ENCODE measurements at regions not wholly inside any gene's neighbourhood (a gene's known extent, or its start where the extent isn't known, plus 50 kb on each side); places are given as distances from the start of the nearest gene placed in this dataset.
A peak's percentile ranks its signal among the peaks of the same experiment; 100 is the strongest.
"Not testable (repeated sequence)": the region's sequence is repeated elsewhere in the genome, so short reads cannot be mapped to it uniquely, and the experiment has no call there.

DNA sequence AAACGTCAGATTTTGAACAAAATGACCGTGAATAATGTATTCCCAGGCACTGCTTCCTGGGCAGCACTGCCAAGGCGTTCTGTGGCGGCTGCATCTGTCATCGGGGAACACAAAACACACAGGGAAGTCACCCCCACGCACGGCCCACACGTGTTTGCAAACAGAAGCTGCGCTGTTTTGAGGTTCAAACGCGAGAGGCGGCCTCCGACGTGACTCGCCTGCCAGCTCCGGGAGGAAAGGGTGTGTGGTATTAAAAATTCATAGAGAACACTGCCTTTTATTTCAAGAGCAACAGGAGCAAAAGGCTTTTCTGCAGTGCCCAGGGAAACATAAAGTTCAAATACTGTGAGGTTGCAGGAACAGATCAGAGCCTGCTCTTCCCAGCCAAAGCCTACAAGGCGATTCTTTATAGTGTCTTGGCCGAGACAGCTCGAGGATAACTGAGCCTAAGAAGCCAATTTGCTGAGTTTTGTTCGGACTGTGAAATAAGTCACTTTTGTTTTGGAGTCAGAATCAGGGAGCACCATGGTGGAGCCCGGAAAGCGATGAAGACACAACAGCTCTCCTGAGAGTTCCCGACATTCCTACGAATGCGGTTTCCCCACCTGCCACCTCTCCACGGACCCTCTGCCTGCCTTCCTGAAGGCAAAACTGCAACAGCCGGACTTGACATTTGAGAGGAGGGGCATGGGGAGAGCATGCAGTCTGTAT lies 115.3 kb upstream of the IRX2 start:
- Mint-ChIP-seq H3K4me1 (ENCODE audit: unreplicated experiment) (peaks cover 10% of the 10 kb centered on the region), H3K36me3 (no peaks in the 10 kb centered on the region), H3K27me3 (peaks cover 11% of the 10 kb centered on the region), H3K9me3 (no peaks in the 10 kb centered on the region), H3K4me3 (no peak overlapping the region), H3K27ac (no peak overlapping the region)
- TF ChIP-seq, protein P1, sequence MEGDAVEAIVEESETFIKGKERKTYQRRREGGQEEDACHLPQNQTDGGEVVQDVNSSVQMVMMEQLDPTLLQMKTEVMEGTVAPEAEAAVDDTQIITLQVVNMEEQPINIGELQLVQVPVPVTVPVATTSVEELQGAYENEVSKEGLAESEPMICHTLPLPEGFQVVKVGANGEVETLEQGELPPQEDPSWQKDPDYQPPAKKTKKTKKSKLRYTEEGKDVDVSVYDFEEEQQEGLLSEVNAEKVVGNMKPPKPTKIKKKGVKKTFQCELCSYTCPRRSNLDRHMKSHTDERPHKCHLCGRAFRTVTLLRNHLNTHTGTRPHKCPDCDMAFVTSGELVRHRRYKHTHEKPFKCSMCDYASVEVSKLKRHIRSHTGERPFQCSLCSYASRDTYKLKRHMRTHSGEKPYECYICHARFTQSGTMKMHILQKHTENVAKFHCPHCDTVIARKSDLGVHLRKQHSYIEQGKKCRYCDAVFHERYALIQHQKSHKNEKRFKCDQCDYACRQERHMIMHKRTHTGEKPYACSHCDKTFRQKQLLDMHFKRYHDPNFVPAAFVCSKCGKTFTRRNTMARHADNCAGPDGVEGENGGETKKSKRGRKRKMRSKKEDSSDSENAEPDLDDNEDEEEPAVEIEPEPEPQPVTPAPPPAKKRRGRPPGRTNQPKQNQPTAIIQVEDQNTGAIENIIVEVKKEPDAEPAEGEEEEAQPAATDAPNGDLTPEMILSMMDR (conservative IDR thresholded peaks at IDR 0.05): no peak
- DNase-seq (ENCODE audit: extremely low spot score, unreplicated experiment): no peak

DNA sequence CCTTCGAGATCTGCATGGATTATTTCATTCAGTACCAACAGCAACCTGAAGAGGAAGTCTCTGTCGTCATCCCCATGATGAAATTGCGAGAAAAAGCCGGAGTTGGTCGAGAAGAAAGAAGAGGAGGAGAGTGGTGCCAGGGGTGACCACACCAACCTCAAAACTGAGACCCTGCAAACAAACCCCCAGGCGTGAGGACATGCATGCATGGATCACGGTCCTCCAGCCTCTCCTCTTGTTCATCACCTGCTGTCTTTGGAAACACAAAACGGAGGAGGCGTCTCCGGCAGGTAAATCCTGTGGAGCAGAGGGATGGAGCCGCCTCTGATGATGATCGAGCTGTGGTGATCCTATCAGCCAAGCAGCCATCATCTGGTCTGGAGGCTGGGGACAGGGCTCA lies 114.4 kb upstream of the IRX2 start:
- H3K9me3 Mint-ChIP-seq: no peaks in the 10 kb centered on the region
- no peak overlapping the region for H3K4me3 Mint-ChIP-seq
- no peak for DNase-seq (ENCODE audit: extremely low spot score, unreplicated experiment)
- no peaks in the 10 kb centered on the region for H3K36me3 Mint-ChIP-seq
- no peak overlapping the region for H3K27ac Mint-ChIP-seq
- H3K27me3 Mint-ChIP-seq: peaks cover 11% of the 10 kb centered on the region
- TF ChIP-seq, protein P1 (conservative IDR thresholded peaks at IDR 0.05): no peak
- H3K4me1 Mint-ChIP-seq (ENCODE audit: unreplicated experiment): peaks cover 11% of the 10 kb centered on the region

DNA sequence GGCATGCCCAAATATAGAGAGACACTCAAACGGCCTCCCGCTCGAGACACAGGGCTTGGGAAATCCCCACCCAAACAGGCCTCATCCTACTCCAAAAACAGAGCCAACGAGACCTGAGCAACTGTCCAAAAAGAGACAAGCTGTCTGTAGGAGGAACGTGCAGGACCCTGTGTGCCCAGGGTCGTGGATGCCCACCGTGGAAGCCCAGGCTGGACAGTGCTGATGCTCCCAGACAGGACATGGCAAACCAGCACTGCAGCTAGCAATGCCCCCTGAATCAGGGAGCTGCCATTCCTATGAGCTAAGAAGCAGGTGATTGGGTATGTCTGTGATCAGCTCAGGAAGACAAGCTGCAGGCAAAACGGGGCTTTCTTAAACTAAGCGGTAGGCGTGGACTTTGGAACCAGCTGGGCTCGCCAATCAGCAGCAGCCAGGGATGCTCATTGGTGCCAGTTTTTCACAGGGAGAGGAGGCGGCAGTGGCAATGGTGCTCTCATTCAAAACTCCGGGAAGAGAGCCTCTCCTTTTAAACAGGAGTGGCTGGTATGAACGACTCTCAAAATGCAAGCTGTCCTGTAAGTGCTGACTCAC lies 113.1 kb upstream of the IRX2 start:
- Mint-ChIP-seq H3K36me3 (no peaks in the 10 kb centered on the region), H3K27ac (no peak overlapping the region), H3K4me1 (ENCODE audit: unreplicated experiment) (peaks cover 11% of the 10 kb centered on the region)

DNA sequence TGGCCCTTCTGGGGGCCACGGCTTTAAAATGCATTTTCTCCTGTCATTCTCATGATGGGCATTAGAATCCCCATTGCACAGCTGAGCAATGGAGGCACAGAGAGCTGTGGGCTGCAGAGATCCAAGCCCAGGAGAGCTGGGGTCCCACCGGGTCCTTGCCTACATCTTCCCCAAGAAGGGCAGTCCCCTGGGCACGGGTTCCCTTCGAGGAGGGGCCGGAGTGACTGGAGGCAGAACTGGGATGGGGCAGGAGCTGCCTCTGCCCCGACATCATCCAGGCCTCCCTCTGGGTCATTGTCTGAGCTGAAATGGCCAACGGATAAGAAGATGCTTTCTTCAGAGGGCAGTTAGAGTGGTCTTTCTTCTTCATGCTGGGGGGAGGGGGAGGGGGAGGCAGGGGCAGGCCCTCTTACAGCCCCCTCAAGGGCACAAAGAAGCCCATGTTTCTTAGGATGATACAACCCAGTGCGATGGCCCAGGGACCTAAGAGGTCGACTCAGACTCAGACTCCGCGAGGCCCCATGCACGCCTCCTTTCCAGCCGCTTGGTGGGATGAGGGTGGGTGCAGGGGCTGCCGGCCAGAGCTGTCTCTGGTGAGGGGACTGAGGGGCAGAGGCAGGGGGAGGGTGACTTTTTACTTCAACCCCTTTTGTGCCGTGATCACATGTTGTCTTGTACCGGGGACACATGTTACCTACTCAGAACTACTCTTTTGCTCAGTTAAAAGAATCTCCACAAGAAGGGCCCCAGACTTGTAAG lies 112.4 kb upstream of the IRX2 start:
- TF ChIP-seq, protein P1 (conservative IDR thresholded peaks at IDR 0.05): no peak
- H3K9me3 Mint-ChIP-seq: no peaks in the 10 kb centered on the region
- H3K27ac Mint-ChIP-seq: no peak overlapping the region
- H3K4me1 Mint-ChIP-seq (ENCODE audit: unreplicated experiment): peaks cover 11% of the 10 kb centered on the region
- no peaks in the 10 kb centered on the region for H3K36me3 Mint-ChIP-seq
- H3K4me3 Mint-ChIP-seq: no peak overlapping the region
- H3K27me3 Mint-ChIP-seq: peaks cover 7% of the 10 kb centered on the region
- DNase-seq (ENCODE audit: extremely low spot score, unreplicated experiment): no peak

More for the DNA sequence above, 113.1 kb upstream of the IRX2 start:
- H3K9me3 Mint-ChIP-seq: no peaks in the 10 kb centered on the region
- no peak for DNase-seq (ENCODE audit: extremely low spot score, unreplicated experiment)
- no peak overlapping the region for H3K4me3 Mint-ChIP-seq
- H3K27me3 Mint-ChIP-seq: peaks cover 11% of the 10 kb centered on the region
- TF ChIP-seq, protein P1 (conservative IDR thresholded peaks at IDR 0.05): no peak

DNA sequence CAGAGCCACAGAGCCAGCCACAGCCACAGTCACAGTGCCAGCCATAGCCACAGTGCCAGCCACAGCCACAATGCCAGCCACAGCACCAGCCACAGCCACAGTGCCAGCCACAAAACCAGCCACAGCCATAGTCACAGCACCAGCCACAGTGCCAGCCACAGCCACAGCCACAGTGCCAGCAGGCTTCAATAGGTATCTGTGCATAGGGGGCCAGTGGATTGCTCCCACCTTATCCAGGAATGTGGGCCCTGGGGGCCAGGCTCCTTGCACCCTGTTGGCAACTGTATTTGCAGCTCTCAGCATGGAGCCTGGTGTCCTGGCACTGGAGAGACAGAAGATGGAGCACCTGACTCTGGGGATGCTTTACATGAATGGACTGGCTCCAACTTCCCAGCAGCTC lies 111.7 kb upstream of the IRX2 start:
- H3K9me3 Mint-ChIP-seq: no peaks in the 10 kb centered on the region
- H3K4me1 Mint-ChIP-seq (ENCODE audit: unreplicated experiment): peaks cover 11% of the 10 kb centered on the region
- peaks cover 7% of the 10 kb centered on the region for H3K27me3 Mint-ChIP-seq
- TF ChIP-seq, protein P1 (conservative IDR thresholded peaks at IDR 0.05): no peak
- H3K4me3 Mint-ChIP-seq: no peak overlapping the region
- no peak overlapping the region for H3K27ac Mint-ChIP-seq
- DNase-seq (ENCODE audit: extremely low spot score, unreplicated experiment): no peak
- H3K36me3 Mint-ChIP-seq: no peaks in the 10 kb centered on the region

DNA sequence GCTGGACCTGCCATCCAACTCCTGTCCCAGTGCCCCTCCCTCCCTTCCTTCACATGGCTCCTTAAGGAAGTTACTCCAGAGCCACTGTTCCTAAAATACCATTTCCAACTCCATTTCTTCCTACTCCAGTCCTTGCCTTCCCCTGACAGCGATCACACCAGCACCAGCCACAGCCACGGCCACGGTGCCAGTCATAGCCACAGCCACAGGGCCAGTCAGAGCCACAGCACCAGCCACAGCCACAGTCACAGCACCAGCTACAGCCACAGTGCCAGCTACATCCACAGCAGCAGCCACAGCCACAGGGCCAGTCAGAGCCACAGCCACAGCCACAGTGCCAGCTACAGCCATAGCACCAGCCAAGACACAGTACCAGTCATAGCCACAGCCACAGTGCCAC lies 110.7 kb upstream of the IRX2 start:
- H3K27ac Mint-ChIP-seq; H3K9me3 Mint-ChIP-seq; DNase-seq (ENCODE audit: extremely low spot score, unreplicated experiment); H3K27me3 Mint-ChIP-seq; H3K36me3 Mint-ChIP-seq: not testable (repeated sequence)
- Mint-ChIP-seq H3K4me1 (ENCODE audit: unreplicated experiment) (peaks cover 11% of the 10 kb centered on the region), H3K4me3 (peak overlapping the region; percentile 39)

All from type B pancreatic cell (in vitro differentiated cells).